Stimulated activated memory B cell treated with anti-CD40 and anti-IgM and Interleukin-4, amounts not matched to agents 10 μg/mL and 1 μg/mL and 100 μg/mL, for 72 hours (primary cell): ENCODE measurements at regions not wholly inside any gene's neighbourhood (a gene's known extent, or its start where the extent isn't known, plus 50 kb on each side); places are given as distances from the start of the nearest gene placed in this dataset.
A peak's percentile ranks its signal among the peaks of the same experiment; 100 is the strongest.
"Not testable (repeated sequence)": the region's sequence is repeated elsewhere in the genome, so short reads cannot be mapped to it uniquely, and the experiment has no call there.

ENCODE experiments used
- ATAC-seq: fragments of 150-1000 bp; cut with Tn5 transposase; 2 replicates; pipeline ENCODE4 v1.10.0; 2021
- H3K27ac Mint-ChIP-seq: one replicate; pipeline ENCODE4 v1.8.0; 2022; ENCODE audit warnings: mild to moderate bottlenecking, mixed read lengths
- H3K27me3 Mint-ChIP-seq: one replicate; pipeline ENCODE4 v1.8.0; 2022; ENCODE audit warnings: mixed read lengths
- H3K36me3 Mint-ChIP-seq: one replicate; pipeline ENCODE4 v1.8.0; 2022; ENCODE audit warnings: mixed read lengths
- H3K4me1 Mint-ChIP-seq: one replicate; pipeline ENCODE4 v1.8.0; 2022; ENCODE audit warnings: mixed read lengths
- H3K4me3 Mint-ChIP-seq: one replicate; pipeline ENCODE4 v1.8.0; 2022; ENCODE audit warnings: mild to moderate bottlenecking, moderate library complexity, mixed read lengths
- H3K9me3 Mint-ChIP-seq: one replicate; pipeline ENCODE4 v1.8.0; 2022; ENCODE audit warnings: mixed read lengths

DNA sequence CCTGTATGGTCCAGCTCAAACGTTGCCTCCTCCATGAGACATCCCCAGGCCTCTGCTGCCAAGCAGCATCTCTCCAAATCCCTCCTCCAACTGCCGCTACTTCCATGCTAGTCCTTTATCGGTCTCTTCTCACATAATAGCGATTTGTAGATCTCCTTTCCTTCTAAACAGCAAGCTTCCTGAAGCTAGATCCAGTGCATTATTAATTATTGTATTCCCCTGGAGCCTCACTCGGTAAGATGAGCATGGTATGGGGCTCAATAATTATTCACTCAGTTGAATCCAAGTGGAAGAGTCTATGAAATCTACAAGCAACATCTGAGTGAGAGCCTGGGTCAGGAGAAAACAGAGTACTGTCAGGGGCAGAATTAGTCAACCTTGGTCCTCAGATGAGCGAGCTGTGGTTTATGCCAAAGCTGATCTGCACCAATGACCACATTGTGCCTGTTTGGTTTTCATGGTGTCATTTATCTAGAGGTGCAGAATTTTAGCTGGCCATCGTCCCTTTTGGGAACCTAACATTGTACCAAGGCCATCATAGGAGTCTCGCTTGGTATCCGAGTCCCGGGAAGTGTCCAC lies 93.8 kb upstream of the UBE2E1 start:
- peaks cover 3% of the 10 kb centered on the region for H3K9me3 Mint-ChIP-seq
- H3K36me3 Mint-ChIP-seq = peaks cover 6% of the 10 kb centered on the region
- peak; percentile 83 for ATAC-seq
- no peaks in the 10 kb centered on the region for H3K27me3 Mint-ChIP-seq
- H3K4me1 Mint-ChIP-seq = peaks cover 19% of the 10 kb centered on the region
- no peak overlapping the region for H3K27ac Mint-ChIP-seq
- H3K4me3 Mint-ChIP-seq = no peak overlapping the region

GRCh38 chr3:23712656-23713559 lies 92.8 kb upstream of the UBE2E1 start:
- ATAC-seq = no peak
- H3K36me3 Mint-ChIP-seq = peaks cover 6% of the 10 kb centered on the region
- H3K4me1 Mint-ChIP-seq = peaks cover 19% of the 10 kb centered on the region
- H3K9me3 Mint-ChIP-seq = peaks cover 3% of the 10 kb centered on the region
- no peaks in the 10 kb centered on the region for H3K27me3 Mint-ChIP-seq
- H3K27ac Mint-ChIP-seq = no peak overlapping the region
- H3K4me3 Mint-ChIP-seq = no peak overlapping the region

- no peaks in the 10 kb centered on the region for H3K27me3 Mint-ChIP-seq
Measured at GRCh38 chr3:23713641-23714040, 92.1 kb upstream of the UBE2E1 start.

DNA sequence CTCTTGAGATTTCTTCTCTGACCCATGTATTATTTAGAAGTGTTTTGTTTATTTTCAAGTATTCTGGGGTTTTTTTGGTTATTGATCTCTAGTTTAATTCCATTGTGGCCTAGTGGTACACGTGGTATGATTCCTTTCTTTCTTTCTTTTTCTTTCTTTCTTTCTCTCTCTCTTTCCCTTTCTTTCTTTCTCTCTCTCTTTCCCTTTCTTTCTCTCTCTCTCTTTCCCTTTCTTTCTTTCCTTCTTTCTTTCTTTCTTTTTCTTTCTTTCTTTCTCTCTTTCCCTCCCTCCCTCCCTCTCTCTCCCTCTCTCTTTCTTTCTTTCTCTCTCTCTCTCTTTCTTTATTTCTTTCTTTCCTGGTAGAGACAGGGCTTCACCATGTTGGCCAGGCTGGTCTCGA lies 85.7 kb upstream of the UBE2E1 start:
- Mint-ChIP-seq H3K36me3 (peaks cover 21% of the 10 kb centered on the region), H3K4me1 (peaks cover 13% of the 10 kb centered on the region), H3K9me3 (peaks cover 6% of the 10 kb centered on the region), H3K27me3 (no peaks in the 10 kb centered on the region), H3K27ac (no peak overlapping the region), H3K4me3 (no peak overlapping the region)
- no peak for ATAC-seq

More at GRCh38 chr3:23713641-23714040, 92.1 kb upstream of the UBE2E1 start:
- no peak overlapping the region for H3K27ac Mint-ChIP-seq
- peaks cover 19% of the 10 kb centered on the region for H3K4me1 Mint-ChIP-seq
- no peak overlapping the region for H3K4me3 Mint-ChIP-seq
- ATAC-seq = no peak
- H3K9me3 Mint-ChIP-seq = peaks cover 3% of the 10 kb centered on the region
- H3K36me3 Mint-ChIP-seq = peaks cover 6% of the 10 kb centered on the region

DNA sequence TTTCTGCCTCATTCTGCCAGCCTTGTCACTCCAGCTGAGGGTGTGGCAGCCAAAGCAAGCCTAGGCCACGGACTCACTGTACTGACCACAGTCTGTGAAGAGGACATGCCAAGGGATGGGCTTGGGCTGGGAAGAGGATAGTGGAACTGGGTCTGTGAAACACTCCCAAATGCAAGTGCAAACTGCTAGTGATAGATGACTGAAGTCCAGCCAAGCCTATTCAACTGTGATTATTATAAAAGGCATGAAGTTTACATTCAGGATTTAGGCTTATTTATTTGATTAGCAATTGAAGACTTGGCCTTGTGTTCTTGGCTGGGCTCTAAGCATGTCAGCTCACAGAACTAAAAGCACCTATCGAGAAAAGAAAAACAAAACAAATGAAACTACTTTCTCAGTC lies 84.9 kb upstream of the UBE2E1 start:
- Mint-ChIP-seq H3K9me3 (peaks cover 5% of the 10 kb centered on the region), H3K4me3 (no peak overlapping the region), H3K27ac (no peak overlapping the region), H3K4me1 (peaks cover 13% of the 10 kb centered on the region), H3K27me3 (no peaks in the 10 kb centered on the region), H3K36me3 (peaks cover 19% of the 10 kb centered on the region)
- no peak for ATAC-seq

DNA sequence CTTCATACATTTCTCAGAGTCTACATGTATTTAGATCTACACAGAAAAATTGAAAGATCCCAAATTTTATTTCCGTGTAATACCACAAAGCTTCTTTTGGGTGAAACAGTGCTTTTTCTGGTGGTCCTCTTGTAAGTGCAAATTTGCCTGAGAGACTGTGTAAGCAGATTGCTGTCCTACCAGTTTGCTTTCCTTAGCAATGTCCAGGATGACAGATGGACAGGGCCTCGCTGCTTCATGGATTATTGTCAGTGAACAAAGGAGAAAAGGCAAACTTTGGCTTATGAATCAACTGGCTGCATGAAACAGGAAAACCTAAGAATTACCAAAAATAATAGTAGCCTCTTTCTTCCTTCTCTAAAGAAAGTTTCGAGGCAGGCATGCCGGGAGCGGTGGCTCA lies 82.6 kb upstream of the UBE2E1 start:
- peaks cover 19% of the 10 kb centered on the region for H3K4me1 Mint-ChIP-seq
- peaks cover 15% of the 10 kb centered on the region for H3K36me3 Mint-ChIP-seq
- H3K9me3 Mint-ChIP-seq = peaks cover 3% of the 10 kb centered on the region
- no peak for ATAC-seq
- no peaks in the 10 kb centered on the region for H3K27me3 Mint-ChIP-seq
- H3K4me3 Mint-ChIP-seq = no peak overlapping the region
- no peak overlapping the region for H3K27ac Mint-ChIP-seq

DNA sequence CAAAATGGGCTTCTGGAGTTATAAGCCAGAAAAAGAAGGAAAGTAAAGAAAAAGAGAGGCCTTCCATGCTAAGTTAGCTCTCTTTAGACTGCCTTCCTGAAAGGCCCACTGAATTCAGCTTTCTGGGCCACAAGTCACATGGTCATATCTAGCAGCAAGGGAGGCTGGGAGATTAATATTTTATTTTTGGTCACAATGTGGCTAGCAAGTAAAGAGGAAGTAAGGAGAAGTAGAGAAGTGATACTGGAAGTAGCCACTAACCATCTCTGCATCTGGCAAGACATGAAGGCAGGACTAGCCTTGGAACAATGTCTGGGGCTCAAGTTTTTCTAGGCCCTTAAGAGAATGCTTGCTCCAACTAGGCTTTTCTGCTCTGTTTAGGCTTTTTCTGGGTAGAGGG lies 81.8 kb upstream of the UBE2E1 start:
- peaks cover 15% of the 10 kb centered on the region for H3K36me3 Mint-ChIP-seq

DNA sequence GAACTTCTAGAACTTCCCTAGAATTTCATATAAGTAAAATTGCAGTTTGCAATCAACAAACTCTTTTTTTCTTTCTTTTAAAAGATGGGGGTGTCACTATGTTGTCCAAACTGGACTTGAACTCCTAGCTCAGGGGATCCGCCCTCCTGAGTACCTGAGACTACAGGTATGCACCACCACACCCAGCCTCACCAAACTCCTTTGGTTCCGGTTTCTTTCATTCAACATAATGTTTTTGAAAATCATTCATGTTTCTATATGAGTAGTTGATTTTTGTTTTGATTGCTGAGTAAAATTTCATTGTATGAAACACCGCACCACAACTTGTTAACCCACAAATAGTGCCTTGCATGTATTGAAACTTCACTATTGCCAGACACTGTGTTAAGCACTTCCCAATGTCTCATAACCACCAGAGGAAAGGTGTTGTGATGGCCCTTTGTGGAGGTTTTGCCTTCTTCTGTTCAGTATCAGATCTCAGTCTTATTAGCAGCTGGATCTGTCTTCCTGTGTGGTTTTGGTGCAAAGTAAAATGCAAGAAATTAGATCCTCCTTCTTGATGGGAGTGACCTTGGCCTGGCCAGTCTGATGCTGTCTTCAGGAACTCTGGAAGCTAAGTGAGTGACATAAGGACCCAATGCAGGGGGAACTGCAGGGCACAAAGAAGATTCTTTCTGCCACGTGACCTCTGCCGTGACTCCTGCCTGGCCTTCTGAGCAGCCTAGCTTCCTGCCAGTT lies 78.8 kb upstream of the UBE2E1 start:
- Mint-ChIP-seq H3K4me1 (peaks cover 19% of the 10 kb centered on the region), H3K27me3 (no peaks in the 10 kb centered on the region), H3K4me3 (no peak overlapping the region), H3K27ac (no peak overlapping the region), H3K36me3 (peaks cover 7% of the 10 kb centered on the region), H3K9me3 (no peaks in the 10 kb centered on the region)
- no peak for ATAC-seq

More for the DNA sequence above, 81.8 kb upstream of the UBE2E1 start:
- no peaks in the 10 kb centered on the region for H3K27me3 Mint-ChIP-seq
- H3K9me3 Mint-ChIP-seq = peaks cover 3% of the 10 kb centered on the region
- peaks cover 19% of the 10 kb centered on the region for H3K4me1 Mint-ChIP-seq
- peak; percentile 39 for ATAC-seq
- no peak overlapping the region for H3K27ac Mint-ChIP-seq
- no peak overlapping the region for H3K4me3 Mint-ChIP-seq

DNA sequence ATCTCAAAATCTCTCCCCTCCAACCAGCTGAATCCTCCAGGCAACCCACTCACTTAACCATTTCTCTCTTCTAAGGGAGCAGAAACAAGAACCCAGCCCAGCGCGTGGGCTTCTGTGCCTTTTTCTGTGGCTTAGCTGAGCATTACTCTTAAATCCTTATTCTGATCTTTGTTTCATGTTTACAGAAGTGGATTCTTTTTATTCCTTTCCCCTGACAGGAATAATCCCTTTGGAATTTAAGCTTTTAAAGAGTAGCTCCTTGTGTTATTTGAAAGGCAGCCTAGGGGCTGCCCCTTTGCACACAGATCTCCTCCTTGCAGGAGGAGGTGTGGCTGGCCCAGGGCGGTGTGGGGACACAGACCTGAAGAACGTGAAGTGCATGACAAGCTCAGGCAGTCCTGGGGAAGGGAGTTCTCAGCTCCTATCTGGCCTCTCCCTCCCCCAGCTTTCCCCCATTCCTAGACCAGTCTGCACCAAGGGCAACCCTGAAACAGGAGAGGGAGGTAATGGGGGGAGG lies 77.1 kb upstream of the UBE2E1 start:
- Mint-ChIP-seq H3K4me3 (no peak overlapping the region), H3K9me3 (no peaks in the 10 kb centered on the region), H3K4me1 (peaks cover 17% of the 10 kb centered on the region), H3K27ac (no peak overlapping the region), H3K27me3 (no peaks in the 10 kb centered on the region), H3K36me3 (peaks cover 4% of the 10 kb centered on the region)
- peak; percentile 39 for ATAC-seq

GRCh38 chr3:23729362-23729761 lies 76.4 kb upstream of the UBE2E1 start:
- H3K9me3 Mint-ChIP-seq = not testable (repeated sequence)

GRCh38 chr3:23734481-23734880 lies 71.3 kb upstream of the UBE2E1 start:
- H3K27me3 Mint-ChIP-seq = peaks cover 8% of the 10 kb centered on the region
- H3K9me3 Mint-ChIP-seq = no peaks in the 10 kb centered on the region
- ATAC-seq = no peak
- H3K36me3 Mint-ChIP-seq = no peaks in the 10 kb centered on the region
- H3K4me3 Mint-ChIP-seq = no peak overlapping the region
- no peak overlapping the region for H3K27ac Mint-ChIP-seq
- H3K4me1 Mint-ChIP-seq = no peaks in the 10 kb centered on the region

More at GRCh38 chr3:23729362-23729761, 76.4 kb upstream of the UBE2E1 start:
- H3K4me3 Mint-ChIP-seq, H3K27ac Mint-ChIP-seq, H3K27me3 Mint-ChIP-seq, H3K36me3 Mint-ChIP-seq, ATAC-seq: not testable (repeated sequence)
- H3K4me1 Mint-ChIP-seq = peaks cover 11% of the 10 kb centered on the region

DNA sequence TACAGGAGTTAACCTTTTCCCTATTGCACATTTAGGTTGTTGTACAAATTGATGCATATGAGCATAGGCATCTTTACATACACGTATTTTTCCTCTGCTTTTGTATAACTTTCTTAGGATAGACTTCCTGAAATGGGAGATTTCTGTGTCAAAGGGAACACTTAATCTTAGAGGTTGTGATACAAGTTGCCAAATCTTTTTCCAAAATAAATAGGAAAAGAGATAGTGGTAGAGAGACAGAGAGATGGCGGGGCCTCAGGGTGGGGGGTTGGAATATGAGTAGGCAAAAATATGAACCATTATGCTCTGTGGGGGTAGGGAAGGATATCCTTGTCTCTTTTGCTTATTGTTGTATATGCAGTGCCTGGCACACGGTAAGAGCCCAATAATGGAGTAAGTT lies 70.7 kb upstream of the UBE2E1 start:
- ATAC-seq = no peak
- H3K4me1 Mint-ChIP-seq = no peaks in the 10 kb centered on the region
- no peaks in the 10 kb centered on the region for H3K9me3 Mint-ChIP-seq
- no peak overlapping the region for H3K4me3 Mint-ChIP-seq
- no peak overlapping the region for H3K27ac Mint-ChIP-seq
- peaks cover 8% of the 10 kb centered on the region for H3K27me3 Mint-ChIP-seq
- H3K36me3 Mint-ChIP-seq = no peaks in the 10 kb centered on the region

DNA sequence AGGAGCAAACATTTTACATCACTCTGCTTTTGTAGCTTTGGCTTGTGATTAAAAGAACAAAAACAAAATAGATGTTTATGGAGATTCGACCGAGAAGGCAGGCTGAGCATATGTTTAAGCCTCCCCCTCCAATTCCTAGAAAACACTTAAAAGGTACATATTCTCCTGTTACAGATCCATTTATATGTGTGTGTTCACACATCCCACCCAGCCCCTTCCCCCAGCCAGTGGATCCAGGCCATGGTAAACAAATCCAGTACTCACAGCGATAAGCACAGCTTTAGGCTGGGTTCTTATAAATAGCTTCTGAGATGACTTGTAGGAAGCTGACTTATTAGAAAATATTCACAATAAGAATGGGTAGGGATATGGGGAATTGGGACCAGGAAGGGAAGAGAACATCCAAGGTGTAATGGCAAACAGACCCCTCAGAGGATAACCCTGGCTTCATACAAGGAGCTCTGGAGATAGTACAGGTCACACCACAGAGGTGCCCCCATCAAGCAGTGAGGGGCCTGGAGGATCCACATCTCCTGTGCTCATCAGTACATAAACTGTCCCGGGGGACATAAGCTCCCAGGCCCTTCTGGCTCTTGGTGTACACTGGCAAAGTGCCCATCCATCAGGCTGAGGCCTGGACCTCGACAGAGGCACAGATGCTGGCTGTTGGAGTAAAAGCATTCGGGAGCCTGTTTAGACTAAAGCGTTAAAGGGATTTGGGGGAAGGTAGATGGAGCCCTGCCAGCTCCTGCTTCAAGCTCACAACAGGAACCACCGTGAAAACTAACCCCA lies 70.0 kb upstream of the UBE2E1 start:
- Mint-ChIP-seq H3K27me3 (peaks cover 8% of the 10 kb centered on the region), H3K27ac (peak overlapping the region; percentile 45)

GRCh38 chr3:23738944-23739343 lies 66.8 kb upstream of the UBE2E1 start:
- H3K27ac Mint-ChIP-seq = no peak overlapping the region
- no peaks in the 10 kb centered on the region for H3K36me3 Mint-ChIP-seq
- peaks cover 8% of the 10 kb centered on the region for H3K27me3 Mint-ChIP-seq
- ATAC-seq = no peak
- H3K4me3 Mint-ChIP-seq = no peak overlapping the region
- H3K9me3 Mint-ChIP-seq = no peaks in the 10 kb centered on the region
- peaks cover 10% of the 10 kb centered on the region for H3K4me1 Mint-ChIP-seq

More for the DNA sequence above, 70.0 kb upstream of the UBE2E1 start:
- H3K9me3 Mint-ChIP-seq = no peaks in the 10 kb centered on the region
- H3K4me3 Mint-ChIP-seq = no peak overlapping the region
- H3K36me3 Mint-ChIP-seq = no peaks in the 10 kb centered on the region
- no peak for ATAC-seq
- peaks cover 5% of the 10 kb centered on the region for H3K4me1 Mint-ChIP-seq
